Activated naive CD8-positive, alpha-beta T cell treated with anti-CD3 and anti-CD28 coated beads, Interleukin-2, amount 10 ng/mL, durations not matched to agents 7 days and 5 days (primary cell): ENCODE measurements at regions not wholly inside any gene's neighbourhood (a gene's known extent, or its start where the extent isn't known, plus 50 kb on each side); places are given as distances from the start of the nearest gene placed in this dataset.
"Not testable (repeated sequence)": the region's sequence is repeated elsewhere in the genome, so short reads cannot be mapped to it uniquely, and the experiment has no call there.

Experiments
- ATAC-seq: fragments of 150-1000 bp; cut with Tn5 transposase; one replicate; pipeline ENCODE4 v1.10.0; 2021; ENCODE audit warnings: low read depth, moderate library complexity
- POLR2A ChIA-PET: fragments of 350-600 bp; sonication (Branson Sonifier 250); formaldehyde crosslinking; loops from one replicate; lab custom pipeline; 2021; ENCODE audit warnings: antibody characterized with exemption; lab: Charles Lee
- DNase-seq: peaks from one replicate; pipeline ENCODE4 v3.0.0; 2021
- H3K27ac Mint-ChIP-seq: one replicate; pipeline ENCODE4 v1.8.0; 2022; ENCODE audit warnings: mild to moderate bottlenecking, mixed read lengths
- H3K27me3 Mint-ChIP-seq: one replicate; pipeline ENCODE4 v1.8.0; 2022; ENCODE audit warnings: mild to moderate bottlenecking, moderate library complexity, mixed read lengths
- H3K36me3 Mint-ChIP-seq: one replicate; pipeline ENCODE4 v1.8.0; 2021; ENCODE audit warnings: mild to moderate bottlenecking, mixed read lengths
- H3K4me1 Mint-ChIP-seq: one replicate; pipeline ENCODE4 v1.8.0; 2021; ENCODE audit warnings: mixed read lengths
- H3K4me3 Mint-ChIP-seq: one replicate; pipeline ENCODE4 v1.8.0; 2022; ENCODE audit warnings: mild to moderate bottlenecking, moderate library complexity, mixed read lengths
- H3K9me3 Mint-ChIP-seq: one replicate; pipeline ENCODE4 v1.8.0; 2021; ENCODE audit warnings: mixed read lengths

DNA sequence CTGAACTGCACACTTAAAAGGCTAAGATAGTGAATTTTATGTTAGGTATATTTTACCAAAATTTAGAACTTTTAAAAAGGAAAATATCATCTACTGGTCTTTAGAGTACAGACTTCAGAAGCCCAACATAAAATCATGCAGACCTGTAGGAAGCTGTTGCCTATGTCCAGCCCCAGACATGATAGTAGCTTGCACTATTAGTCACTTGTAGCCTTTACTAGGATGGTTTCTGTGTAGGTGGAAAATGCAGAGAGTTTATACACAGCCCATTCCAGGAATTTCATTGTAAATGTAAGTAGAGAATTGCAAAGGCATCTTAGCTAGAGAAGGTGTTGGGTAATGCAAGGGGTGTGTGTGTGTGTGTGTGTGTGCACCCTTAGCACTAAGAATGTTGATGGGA, 640.2 kb downstream of the RNF144A start:
- DNase-seq (no peak), ATAC-seq (no peak)
- Mint-ChIP-seq H3K27me3 (no peaks in the 10 kb centered on the region), H3K27ac (no peak overlapping the region), H3K36me3 (peaks cover 43% of the 10 kb centered on the region), H3K9me3 (peaks cover 16% of the 10 kb centered on the region), H3K4me1 (peaks cover 14% of the 10 kb centered on the region), H3K4me3 (no peak overlapping the region)
- POLR2A ChIA-PET: no interaction called here

DNA sequence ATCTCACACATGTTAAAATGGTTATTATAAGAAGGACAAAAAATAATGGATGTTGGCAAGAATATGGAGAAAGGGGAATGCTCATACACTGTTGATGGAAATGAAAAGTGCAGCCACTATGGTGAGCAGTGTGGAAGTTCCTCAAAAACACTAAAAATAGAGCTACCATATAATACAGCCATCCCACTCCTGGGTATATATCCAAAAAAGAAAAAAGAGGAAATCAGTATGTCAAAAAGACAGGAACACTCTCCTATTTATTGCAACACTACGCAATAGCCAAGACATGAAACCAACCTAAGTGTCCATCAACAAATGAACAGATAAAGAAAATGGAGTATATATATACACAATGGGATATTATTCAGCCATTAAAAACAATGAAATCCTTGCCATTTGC, 642.6 kb downstream of the RNF144A start:
- Mint-ChIP-seq H3K27me3 (no peaks in the 10 kb centered on the region), H3K9me3 (peaks cover 19% of the 10 kb centered on the region), H3K27ac (no peak overlapping the region), H3K4me1 (peaks cover 8% of the 10 kb centered on the region), H3K36me3 (peaks cover 53% of the 10 kb centered on the region), H3K4me3 (no peak overlapping the region)
- POLR2A ChIA-PET: no interaction called here
- ATAC-seq (no peak), DNase-seq (no peak)

DNA sequence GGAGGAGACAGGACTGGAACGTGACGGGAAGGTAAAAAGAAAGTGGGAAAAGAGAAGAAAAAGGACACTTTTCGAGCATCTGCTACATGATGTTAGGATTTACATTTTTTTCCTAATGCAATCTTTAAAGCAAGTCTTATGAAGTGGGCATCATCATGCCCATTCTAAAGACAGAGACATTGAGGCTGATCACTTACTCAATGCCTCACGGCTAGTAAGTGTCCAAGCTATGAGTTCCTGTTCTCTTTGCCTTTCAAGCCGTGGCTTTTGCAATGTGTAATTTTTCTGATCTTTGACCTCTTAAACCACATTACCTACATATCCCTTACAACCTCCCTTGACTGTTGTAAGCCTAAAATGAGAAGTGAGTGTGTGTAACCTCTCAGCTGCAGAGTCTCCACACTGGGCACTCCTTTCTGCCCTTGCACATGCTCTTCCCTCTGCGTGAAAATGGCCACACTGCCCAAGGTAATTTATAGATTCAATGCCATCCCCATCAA, 649.2 kb downstream of the RNF144A start:
- peaks cover 56% of the 10 kb centered on the region for H3K36me3 Mint-ChIP-seq
- peak overlapping the region; percentile 92 for H3K27ac Mint-ChIP-seq
- POLR2A ChIA-PET: interaction anchor here (1.5 to 2.5 kb wide), 4 partner anchors 54 to 1116 kb away, joined by 3 to 25 read pairs (median 18); partner anchors contain the start of gene ID2
- H3K4me3 Mint-ChIP-seq: no peak overlapping the region
- peaks cover 38% of the 10 kb centered on the region for H3K4me1 Mint-ChIP-seq
- peaks cover 18% of the 10 kb centered on the region for H3K9me3 Mint-ChIP-seq
- H3K27me3 Mint-ChIP-seq: no peaks in the 10 kb centered on the region
- ATAC-seq: no peak
- DNase-seq: no peak

DNA sequence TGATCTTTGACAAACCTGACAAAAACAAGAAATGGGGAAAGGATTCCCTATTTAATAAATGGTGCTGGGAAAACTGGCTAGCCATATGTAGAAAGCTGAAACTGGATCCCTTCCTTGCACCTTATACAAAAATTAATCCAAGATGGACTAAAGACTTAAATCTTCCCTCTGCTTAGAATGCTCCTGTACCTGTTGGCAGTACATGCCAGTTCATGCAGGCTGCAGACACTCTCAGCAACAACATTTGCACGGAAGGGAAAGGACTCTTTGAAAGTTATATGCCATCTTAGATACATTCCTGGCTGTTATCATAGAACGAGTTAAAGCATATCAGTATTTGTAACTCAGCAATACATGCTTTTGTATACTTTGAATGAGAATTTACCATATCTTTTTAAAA, 649.9 kb downstream of the RNF144A start:
- H3K27me3 Mint-ChIP-seq, DNase-seq: not testable (repeated sequence)
- Mint-ChIP-seq H3K4me3 (peak overlapping the region; percentile 61), H3K27ac (peak overlapping the region; percentile 92), H3K36me3 (peaks cover 53% of the 10 kb centered on the region), H3K9me3 (peaks cover 17% of the 10 kb centered on the region), H3K4me1 (peaks cover 44% of the 10 kb centered on the region)
- ATAC-seq: peak; percentile 4
- POLR2A ChIA-PET: interaction anchor here (0.7 to 2.5 kb wide), 15 partner anchors 26 to 1118 kb away, joined by 3 to 25 read pairs (median 6); partner anchors contain the start of gene ID2

DNA sequence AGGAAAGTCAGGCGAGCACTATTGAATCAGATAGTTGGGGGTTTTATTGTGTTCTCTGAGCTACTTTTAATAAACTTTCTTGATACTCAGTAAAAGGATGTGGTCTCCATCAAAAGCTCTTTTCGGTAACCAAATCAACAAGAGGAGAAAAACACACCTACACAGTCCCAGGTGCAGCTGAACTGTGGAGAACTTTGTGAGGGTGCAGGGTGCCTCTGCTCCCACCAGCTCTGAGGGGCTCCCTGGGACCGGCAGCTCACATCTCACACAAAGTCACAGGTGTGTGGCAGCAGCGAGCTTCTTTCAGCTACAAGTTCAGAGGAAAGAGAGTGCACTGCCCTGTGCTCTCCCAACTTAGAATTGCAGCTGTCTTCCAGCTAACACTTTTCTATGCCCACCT, 650.4 kb downstream of the RNF144A start:
- H3K27ac Mint-ChIP-seq: peak overlapping the region; percentile 92
- peaks cover 49% of the 10 kb centered on the region for H3K36me3 Mint-ChIP-seq
- H3K27me3 Mint-ChIP-seq: no peaks in the 10 kb centered on the region
- POLR2A ChIA-PET: interaction anchor here (0.5 to 2.5 kb wide), 16 partner anchors 25 to 1117 kb away, joined by 3 to 25 read pairs (median 6); partner anchors contain the start of gene ID2
- peak overlapping the region; percentile 61 for H3K4me3 Mint-ChIP-seq
- peak; percentile 65 for DNase-seq
- peak; percentile 98 for ATAC-seq
- H3K4me1 Mint-ChIP-seq: peaks cover 48% of the 10 kb centered on the region
- peaks cover 14% of the 10 kb centered on the region for H3K9me3 Mint-ChIP-seq

DNA sequence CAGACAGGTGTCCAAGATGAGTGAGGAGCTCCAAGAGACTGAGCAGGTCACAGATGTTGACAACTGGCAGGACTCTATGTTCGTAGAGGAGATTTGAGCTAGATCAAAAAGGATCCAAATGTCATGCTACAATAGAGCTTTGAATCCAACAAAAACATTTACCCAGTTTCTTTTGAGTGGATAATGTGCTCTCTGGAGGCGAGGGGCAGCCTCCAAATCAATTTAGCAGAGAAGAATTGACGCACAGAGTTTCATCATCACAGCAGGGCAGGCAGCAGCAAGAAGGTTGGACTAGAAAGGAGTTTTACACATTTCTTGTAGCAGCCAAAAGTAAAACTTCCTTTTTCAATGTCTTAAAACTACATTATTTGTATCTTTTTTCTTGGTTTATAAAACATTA, 653.0 kb downstream of the RNF144A start:
- Mint-ChIP-seq H3K4me1 (peaks cover 52% of the 10 kb centered on the region), H3K36me3 (peaks cover 36% of the 10 kb centered on the region), H3K27me3 (no peaks in the 10 kb centered on the region), H3K27ac (no peak overlapping the region), H3K4me3 (no peak overlapping the region), H3K9me3 (peaks cover 9% of the 10 kb centered on the region)
- POLR2A ChIA-PET: interaction anchor here (1.4 kb wide), 1 partner anchor 118 kb away, joined by 3 read pairs; no protein-coding TSS in a partner anchor
- no peak for DNase-seq
- ATAC-seq: no peak

DNA sequence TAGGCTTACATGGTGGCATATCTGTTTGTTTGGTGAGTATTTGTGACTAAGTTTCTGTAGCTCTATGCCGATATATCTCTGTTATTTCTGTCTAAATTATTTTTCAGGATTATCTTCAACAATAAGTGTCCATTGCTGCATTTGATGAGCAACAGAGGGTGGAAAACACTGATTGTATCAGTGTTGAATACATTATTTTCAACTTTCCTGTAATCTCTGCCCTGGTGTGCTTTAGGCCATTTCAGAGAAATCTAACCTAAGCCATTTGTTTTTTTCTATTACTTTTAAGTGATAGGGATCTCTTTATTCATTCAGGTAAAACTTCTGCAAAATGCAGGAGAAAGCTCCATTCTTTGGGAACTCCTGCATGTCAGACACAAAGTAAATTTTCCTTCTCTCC, 654.5 kb downstream of the RNF144A start:
- H3K4me3 Mint-ChIP-seq: peak overlapping the region; percentile 29
- peaks cover 11% of the 10 kb centered on the region for H3K9me3 Mint-ChIP-seq
- DNase-seq: no peak
- peaks cover 29% of the 10 kb centered on the region for H3K36me3 Mint-ChIP-seq
- ATAC-seq: no peak
- H3K27ac Mint-ChIP-seq: no peak overlapping the region
- peaks cover 44% of the 10 kb centered on the region for H3K4me1 Mint-ChIP-seq
- no peaks in the 10 kb centered on the region for H3K27me3 Mint-ChIP-seq
- POLR2A ChIA-PET: no interaction called here

DNA sequence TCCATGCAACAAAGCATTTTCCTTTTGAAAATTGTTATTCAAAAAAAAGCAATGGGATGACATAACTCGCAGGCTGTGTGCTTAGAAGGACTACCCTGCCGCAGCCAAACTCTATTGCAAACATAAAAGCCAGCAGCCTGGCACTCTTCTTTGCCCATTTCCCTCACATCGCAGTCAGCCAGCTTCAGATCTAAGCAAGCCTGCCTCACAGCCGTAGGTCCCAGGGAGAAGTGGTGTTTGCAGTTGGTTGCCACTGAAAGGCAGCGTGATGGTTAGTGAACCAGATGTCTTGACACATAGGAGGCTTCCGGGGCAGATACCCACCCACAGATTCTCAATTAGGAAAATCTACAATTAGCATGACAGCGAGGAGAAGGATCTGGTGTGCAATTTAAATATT, 655.2 kb downstream of the RNF144A start:
- Mint-ChIP-seq H3K27ac (peak overlapping the region; percentile 57), H3K27me3 (no peaks in the 10 kb centered on the region), H3K4me3 (peak overlapping the region; percentile 11), H3K4me1 (peaks cover 38% of the 10 kb centered on the region), H3K9me3 (peaks cover 16% of the 10 kb centered on the region), H3K36me3 (peaks cover 31% of the 10 kb centered on the region)
- POLR2A ChIA-PET: no interaction called here
- ATAC-seq (peak; percentile 39), DNase-seq (no peak)

DNA sequence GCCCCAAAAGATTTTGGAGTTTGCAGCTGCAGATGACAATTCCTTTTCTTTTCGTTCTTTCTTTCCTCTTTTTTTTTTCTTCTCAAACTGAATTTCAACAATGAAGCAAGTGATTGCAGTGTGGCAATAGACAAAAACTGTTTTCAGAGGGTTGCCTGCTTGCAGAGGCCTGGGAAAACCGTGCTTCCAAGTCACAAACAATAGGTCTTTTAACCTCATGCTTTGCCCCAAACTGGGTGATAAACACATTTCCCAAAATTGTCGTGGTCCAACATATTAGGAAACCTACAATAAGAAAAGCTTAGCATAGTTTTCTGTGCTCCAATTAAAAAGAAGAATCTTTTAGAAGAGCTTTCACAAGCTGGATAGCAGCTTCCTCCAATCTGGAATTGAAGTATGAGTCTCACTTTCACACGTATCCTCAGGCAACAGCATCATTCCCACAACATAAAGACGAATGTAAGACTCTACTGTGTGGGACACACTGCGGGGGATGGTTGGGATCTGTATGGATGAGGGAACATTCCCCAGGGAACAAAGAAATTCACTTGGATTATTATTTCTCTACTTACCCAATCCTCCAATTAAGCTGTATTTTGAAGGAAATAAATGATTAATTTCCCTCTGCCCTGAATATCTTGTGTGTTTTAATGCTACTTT, 656.1 kb downstream of the RNF144A start:
- no peak for DNase-seq
- Mint-ChIP-seq H3K36me3 (peaks cover 39% of the 10 kb centered on the region), H3K9me3 (peaks cover 25% of the 10 kb centered on the region), H3K4me1 (peaks cover 29% of the 10 kb centered on the region), H3K4me3 (no peak overlapping the region), H3K27me3 (no peaks in the 10 kb centered on the region), H3K27ac (no peak overlapping the region)
- POLR2A ChIA-PET: no interaction called here
- ATAC-seq: no peak

DNA sequence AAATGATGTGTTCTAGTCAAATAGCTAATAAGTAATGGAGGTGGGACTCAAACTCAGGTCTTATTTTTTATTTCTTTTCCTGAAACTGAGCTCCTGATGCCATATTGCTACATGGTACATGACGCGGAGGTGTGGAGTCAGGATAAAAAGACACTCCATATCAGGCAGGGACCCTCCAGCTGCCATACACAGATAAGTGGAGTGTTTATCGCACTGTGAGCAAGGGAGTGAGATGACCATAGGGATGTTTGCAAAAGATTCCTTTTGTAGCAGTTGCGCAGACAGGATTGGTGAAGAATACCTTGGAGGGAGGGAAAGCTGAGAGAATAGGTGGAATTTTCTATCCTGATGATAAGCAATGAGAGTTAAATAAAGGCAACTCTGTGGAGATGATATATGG, 657.2 kb downstream of the RNF144A start:
- H3K27me3 Mint-ChIP-seq: no peaks in the 10 kb centered on the region
- no peak overlapping the region for H3K27ac Mint-ChIP-seq
- POLR2A ChIA-PET: no interaction called here
- DNase-seq (no peak), ATAC-seq (no peak)
- H3K4me3 Mint-ChIP-seq: no peak overlapping the region
- peaks cover 25% of the 10 kb centered on the region for H3K4me1 Mint-ChIP-seq
- H3K36me3 Mint-ChIP-seq: peaks cover 44% of the 10 kb centered on the region
- H3K9me3 Mint-ChIP-seq: peaks cover 30% of the 10 kb centered on the region

DNA sequence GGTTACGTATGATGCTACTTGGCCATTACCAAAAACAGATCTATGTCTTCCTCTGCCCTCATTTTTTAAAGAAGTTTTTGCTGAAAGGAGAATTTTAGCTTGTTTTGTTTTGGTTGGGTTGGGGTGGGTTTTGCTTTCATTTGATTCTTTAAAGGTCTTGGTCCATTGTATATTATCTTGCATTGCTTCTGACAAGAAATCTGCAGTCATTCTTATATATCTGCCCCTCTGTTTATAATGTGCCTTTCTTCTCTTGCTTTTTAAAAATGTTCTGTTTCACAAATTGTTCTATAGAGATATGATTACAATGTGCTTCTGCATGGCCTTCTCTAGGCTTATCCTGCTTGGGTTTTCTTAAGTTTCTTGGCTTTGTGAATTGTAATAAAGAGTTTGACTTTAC, 660.6 kb downstream of the RNF144A start:
- no peak overlapping the region for H3K4me3 Mint-ChIP-seq
- peaks cover 33% of the 10 kb centered on the region for H3K9me3 Mint-ChIP-seq
- peaks cover 39% of the 10 kb centered on the region for H3K36me3 Mint-ChIP-seq
- DNase-seq (no peak), ATAC-seq (no peak)
- peaks cover 5% of the 10 kb centered on the region for H3K4me1 Mint-ChIP-seq
- no peak overlapping the region for H3K27ac Mint-ChIP-seq
- H3K27me3 Mint-ChIP-seq: no peaks in the 10 kb centered on the region
- POLR2A ChIA-PET: no interaction called here

DNA sequence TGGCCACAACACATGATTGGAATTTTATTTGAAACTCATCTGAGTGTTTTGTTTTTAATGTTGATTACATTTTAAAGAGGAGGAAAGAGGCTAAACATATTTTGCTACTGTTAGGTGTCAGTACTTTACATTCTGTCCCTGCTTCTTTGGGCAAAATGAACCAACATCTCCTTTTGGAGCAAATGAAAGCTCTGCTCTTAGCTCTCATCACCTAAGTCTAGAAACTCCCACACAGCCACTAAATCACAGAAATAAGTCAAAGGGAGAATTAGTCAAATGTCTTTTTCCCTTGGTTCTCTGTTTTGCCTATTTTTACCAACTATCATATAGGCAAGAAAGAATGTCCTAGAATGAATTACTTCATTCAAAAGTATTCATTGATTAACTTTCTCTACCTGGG, 666.8 kb downstream of the RNF144A start:
- H3K27ac Mint-ChIP-seq: no peak overlapping the region
- H3K4me3 Mint-ChIP-seq: no peak overlapping the region
- DNase-seq: no peak
- ATAC-seq: no peak
- peaks cover 27% of the 10 kb centered on the region for H3K9me3 Mint-ChIP-seq
- H3K27me3 Mint-ChIP-seq: no peaks in the 10 kb centered on the region
- POLR2A ChIA-PET: interaction anchor here (1.3 kb wide), 1 partner anchor 132 kb away, joined by 3 read pairs; no protein-coding TSS in a partner anchor
- H3K4me1 Mint-ChIP-seq: peaks cover 11% of the 10 kb centered on the region
- H3K36me3 Mint-ChIP-seq: peaks cover 25% of the 10 kb centered on the region

DNA sequence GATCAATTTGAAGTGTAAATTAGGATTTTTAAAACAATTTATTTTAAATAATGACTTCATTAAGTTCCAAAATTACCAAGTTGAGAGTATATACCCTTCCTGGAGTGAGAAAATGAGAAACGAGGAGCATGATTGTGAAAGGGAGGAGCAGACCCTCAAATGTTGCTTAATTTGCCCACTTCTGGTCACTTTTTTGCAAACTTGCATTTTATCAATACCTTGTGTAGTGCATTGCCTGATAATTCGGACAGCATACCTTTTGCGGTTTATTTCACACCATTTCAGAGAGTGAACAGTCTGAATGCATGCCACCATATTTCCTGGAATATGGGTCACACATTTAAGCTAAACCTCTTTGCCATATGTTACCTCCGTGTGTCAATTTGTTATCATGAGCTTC, 669.7 kb downstream of the RNF144A start:
- ATAC-seq (no peak), DNase-seq (no peak)
- peaks cover 15% of the 10 kb centered on the region for H3K36me3 Mint-ChIP-seq
- POLR2A ChIA-PET: interaction anchor here (0.8 kb wide), 1 partner anchor 1096 kb away, joined by 3 read pairs; no protein-coding TSS in a partner anchor
- H3K9me3 Mint-ChIP-seq: peaks cover 22% of the 10 kb centered on the region
- no peak overlapping the region for H3K27ac Mint-ChIP-seq
- peaks cover 9% of the 10 kb centered on the region for H3K4me1 Mint-ChIP-seq
- H3K27me3 Mint-ChIP-seq: no peaks in the 10 kb centered on the region
- no peak overlapping the region for H3K4me3 Mint-ChIP-seq

DNA sequence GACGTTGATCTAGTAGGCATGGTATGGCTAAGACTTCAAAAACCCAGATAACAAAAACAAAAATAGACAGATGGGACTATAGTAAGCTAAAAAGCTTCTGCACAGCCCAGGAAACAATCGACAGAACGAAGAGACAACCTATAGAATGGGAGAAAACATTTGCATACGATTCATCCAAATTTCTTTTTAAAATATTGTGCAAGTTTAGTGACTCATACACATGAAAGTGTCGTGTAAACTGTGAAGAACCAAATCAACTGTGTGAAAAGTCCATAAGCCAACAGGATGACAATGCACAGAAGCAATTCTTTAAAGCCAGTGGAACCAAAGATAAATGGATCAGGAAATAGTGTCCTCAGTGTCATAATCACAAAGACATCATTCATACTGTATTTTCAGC, 671.1 kb downstream of the RNF144A start:
- H3K27me3 Mint-ChIP-seq: no peaks in the 10 kb centered on the region
- DNase-seq (no peak), ATAC-seq (no peak)
- H3K4me3 Mint-ChIP-seq: no peak overlapping the region
- H3K9me3 Mint-ChIP-seq: peaks cover 16% of the 10 kb centered on the region
- peaks cover 11% of the 10 kb centered on the region for H3K36me3 Mint-ChIP-seq
- H3K4me1 Mint-ChIP-seq: peaks cover 13% of the 10 kb centered on the region
- POLR2A ChIA-PET: no interaction called here
- no peak overlapping the region for H3K27ac Mint-ChIP-seq
